PFSK-1 (cell line): ENCODE measurements at regions not wholly inside any gene's neighbourhood (a gene's known extent, or its start where the extent isn't known, plus 50 kb on each side); places are given as distances from the start of the nearest gene placed in this dataset.

Source experiments
- FOXP2 ChIP-seq: optimal IDR thresholded peaks from 2 replicates; pipeline ENCODE3; 2011; ENCODE audit warnings: borderline replicate concordance, control low read depth, inconsistent platforms; ENCODE audit not compliant: insufficient read depth; ENCODE audit errors: extremely low read length, extremely low read depth
- POLR2AphosphoS5 ChIP-seq: IDR thresholded peaks from 2 replicates; pipeline ENCODE4 v1.6.1; 2012; ENCODE audit warnings: low read depth, mild to moderate bottlenecking, control low read depth, low read length, moderate library complexity
- REST ChIP-seq, 2 experiments: IDR thresholded peaks; 2 replicates each; pipeline versions ENCODE4 v1.6.1 to v1.8.0; 2011 to 2012; ENCODE audit warnings: low read depth in 2 of 2, low read length in 2 of 2, control low read depth in 1 of 2, inconsistent platforms in 1 of 2, mild to moderate bottlenecking in 1 of 2, moderate library complexity in 1 of 2; ENCODE audit not compliant: insufficient read depth in 1 of 2
- SIN3A ChIP-seq: IDR thresholded peaks from 2 replicates; pipeline ENCODE4 v1.6.1; 2012; ENCODE audit warnings: mild to moderate bottlenecking, low read length, moderate library complexity, borderline replicate concordance; ENCODE audit not compliant: insufficient read depth
- TAF1 ChIP-seq: IDR thresholded peaks from 2 replicates; pipeline ENCODE4 v1.6.1; 2012; ENCODE audit warnings: low read length, control low read depth, borderline replicate concordance; ENCODE audit not compliant: insufficient read depth

GRCh38 chr11:35056391-35057093, 82.4 kb upstream of the CD44 start:
- no peak for TF ChIP-seq POLR2AphosphoS5
- TF ChIP-seq SIN3A, result no peak
- no peak for TF ChIP-seq REST (IDR thresholded peaks at IDR 0.05; ENCODE audit: insufficient read depth in 1 of 2, low read depth in 2 of 2, low read length in 2 of 2)
- TF ChIP-seq TAF1, result no peak
- TF ChIP-seq FOXP2, result no peak

- no peak for TF ChIP-seq FOXP2
- TF ChIP-seq REST (IDR thresholded peaks at IDR 0.05; ENCODE audit: insufficient read depth in 1 of 2, low read depth in 2 of 2, low read length in 2 of 2), result no peak
- no peak for TF ChIP-seq TAF1
- TF ChIP-seq POLR2AphosphoS5, result no peak
- TF ChIP-seq SIN3A, result no peak
These were observed 80.9 kb upstream of the CD44 start for GRCh38 chr11:35057926-35058668.

- TF ChIP-seq SIN3A (no peak), FOXP2 (no peak), REST (IDR thresholded peaks at IDR 0.05; ENCODE audit: insufficient read depth in 1 of 2, low read depth in 2 of 2, low read length in 2 of 2) (no peak), POLR2AphosphoS5 (no peak), TAF1 (no peak)
These were observed 80.1 kb upstream of the CD44 start for GRCh38 chr11:35058669-35059434.

GRCh38 chr11:35061516-35062440, 77.2 kb upstream of the CD44 start:
- TF ChIP-seq SIN3A (no peak), POLR2AphosphoS5 (no peak), FOXP2 (no peak), TAF1 (no peak)
